ENCODE measurements at regions not wholly inside any gene's neighbourhood (a gene's known extent, or its start where the extent isn't known, plus 50 kb on each side); places are given as distances from the start of the nearest gene placed in this dataset.

DNA sequence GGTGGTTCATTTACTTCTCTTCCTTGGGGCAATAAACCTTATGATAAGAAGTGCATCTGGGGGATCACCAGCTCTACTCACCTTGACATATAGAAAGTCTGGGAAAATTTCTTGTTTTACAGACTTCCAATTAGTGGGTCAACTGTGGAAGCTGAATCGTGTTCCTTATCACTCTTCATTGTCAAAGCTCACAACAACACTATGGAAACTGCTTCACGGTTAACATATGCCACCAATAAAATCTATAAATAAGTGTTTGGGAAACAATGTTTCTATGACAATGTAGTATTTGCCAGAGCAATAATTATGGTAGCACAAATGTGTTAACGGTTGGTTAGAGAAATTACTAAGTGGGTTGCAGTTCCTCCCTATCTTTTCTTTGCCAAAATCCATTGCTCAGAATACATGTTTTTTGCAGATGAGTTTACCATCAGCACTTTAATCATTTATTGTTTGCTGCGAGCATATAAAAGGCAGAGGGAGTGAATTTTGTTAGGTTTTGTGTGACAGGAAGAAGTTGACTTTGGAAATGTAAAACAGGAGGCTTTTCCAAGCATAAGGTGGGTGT, 321.8 kb downstream of the RFC3 start:
- no peak overlapping the region for H3K27ac Mint-ChIP-seq
- no peaks in the 10 kb centered on the region for H3K27me3 Mint-ChIP-seq
- H3K4me1 Mint-ChIP-seq = no peaks in the 10 kb centered on the region
- DNase-seq (no peak), ATAC-seq (no peak)
- H3K9me3 Mint-ChIP-seq = peaks cover 0 to 4% of the 10 kb centered on the region in 2 donors
- H3K4me3 Mint-ChIP-seq = no peak overlapping the region

GRCh38 chr13:34143637-34144036, 325.7 kb downstream of the RFC3 start:
- Mint-ChIP-seq H3K9me3 (peaks cover 0 to 4% of the 10 kb centered on the region in 2 donors), H3K4me3 (no peak overlapping the region), H3K4me1 (no peaks in the 10 kb centered on the region), H3K27me3 (peaks cover 8% of the 10 kb centered on the region), H3K27ac (no peak overlapping the region)
- no peak for DNase-seq
- ATAC-seq = no peak

- Mint-ChIP-seq H3K4me1 (no peaks in the 10 kb centered on the region), H3K9me3 (peaks cover 0 to 4% of the 10 kb centered on the region in 2 donors), H3K4me3 (no peak overlapping the region), H3K27me3 (peaks cover 8% of the 10 kb centered on the region), H3K27ac (no peak overlapping the region)
- DNase-seq (no peak), ATAC-seq (no peak)
Observed at GRCh38 chr13:34144142-34144541, 326.2 kb downstream of the RFC3 start.

GRCh38 chr13:34145061-34145460, 327.1 kb downstream of the RFC3 start:
- no peak overlapping the region for H3K27ac Mint-ChIP-seq
- no peaks in the 10 kb centered on the region for H3K9me3 Mint-ChIP-seq
- H3K4me3 Mint-ChIP-seq = no peak overlapping the region
- ATAC-seq (no peak), DNase-seq (no peak)
- no peaks in the 10 kb centered on the region for H3K4me1 Mint-ChIP-seq
- peaks cover 8% of the 10 kb centered on the region for H3K27me3 Mint-ChIP-seq

- DNase-seq (no peak), ATAC-seq (no peak)
- Mint-ChIP-seq H3K9me3 (peaks cover 0 to 9% of the 10 kb centered on the region in 2 donors), H3K27me3 (peaks cover 17% of the 10 kb centered on the region), H3K27ac (no peak overlapping the region), H3K4me1 (no peaks in the 10 kb centered on the region), H3K4me3 (no peak overlapping the region)
Observed at GRCh38 chr13:34148359-34148758, 330.4 kb downstream of the RFC3 start.

GRCh38 chr13:34151885-34152284, 333.9 kb downstream of the RFC3 start:
- Mint-ChIP-seq H3K9me3 (peaks cover 4 to 9% of the 10 kb centered on the region in 2 donors), H3K27ac (no peak overlapping the region), H3K27me3 (peaks cover 32% of the 10 kb centered on the region), H3K4me1 (peaks cover 8% of the 10 kb centered on the region), H3K4me3 (no peak overlapping the region)
- ATAC-seq (no peak), DNase-seq (no peak)

DNA sequence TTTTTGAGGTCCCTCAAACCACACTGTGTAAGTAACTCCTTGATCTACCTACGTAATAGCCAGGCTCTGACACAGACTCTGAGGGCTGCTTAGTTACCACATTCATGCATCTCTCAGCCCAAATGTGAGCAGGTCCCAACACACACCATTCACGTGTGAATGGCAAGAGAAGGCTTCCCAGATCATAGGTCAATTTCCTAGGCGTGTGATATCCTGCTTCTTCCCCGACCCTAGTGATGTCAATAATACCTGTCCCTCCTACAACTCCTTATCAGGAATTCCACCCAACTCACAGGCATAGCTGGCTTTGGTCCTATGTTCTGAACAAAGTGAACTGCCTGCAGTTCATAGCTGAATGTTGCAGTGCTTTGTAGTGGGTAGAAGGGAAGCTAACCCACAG, 334.5 kb downstream of the RFC3 start:
- Mint-ChIP-seq H3K9me3 (peaks cover 5 to 9% of the 10 kb centered on the region in 2 donors), H3K27ac (no peak overlapping the region), H3K4me1 (peaks cover 13% of the 10 kb centered on the region), H3K27me3 (peaks cover 37% of the 10 kb centered on the region), H3K4me3 (no peak overlapping the region)
- no peak for DNase-seq
- no peak for ATAC-seq

DNA sequence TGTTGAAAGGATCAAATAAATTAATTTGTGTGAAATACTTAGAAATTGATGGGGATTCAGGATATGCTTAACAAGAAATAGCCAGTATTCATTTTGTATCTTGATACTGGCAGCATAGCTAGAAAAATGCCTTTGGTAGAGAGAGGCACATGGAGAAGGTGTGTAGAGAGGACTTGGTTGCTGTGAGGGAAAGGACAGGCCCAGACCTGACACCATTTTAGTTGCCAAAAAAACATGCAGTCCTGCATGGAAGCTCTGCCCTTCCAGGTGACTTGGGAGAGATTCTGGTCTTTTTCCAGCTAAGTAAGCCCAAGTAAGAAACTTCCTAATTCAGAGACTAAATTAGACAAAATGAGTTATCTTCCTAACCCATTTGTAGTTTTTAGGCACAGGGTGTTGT, 335.0 kb downstream of the RFC3 start:
- no peak overlapping the region for H3K27ac Mint-ChIP-seq
- no peak for DNase-seq
- H3K4me3 Mint-ChIP-seq = no peak overlapping the region
- no peak for ATAC-seq
- peaks cover 36% of the 10 kb centered on the region for H3K27me3 Mint-ChIP-seq
- H3K4me1 Mint-ChIP-seq = peaks cover 14% of the 10 kb centered on the region
- H3K9me3 Mint-ChIP-seq = peaks cover 5 to 9% of the 10 kb centered on the region in 2 donors

DNA sequence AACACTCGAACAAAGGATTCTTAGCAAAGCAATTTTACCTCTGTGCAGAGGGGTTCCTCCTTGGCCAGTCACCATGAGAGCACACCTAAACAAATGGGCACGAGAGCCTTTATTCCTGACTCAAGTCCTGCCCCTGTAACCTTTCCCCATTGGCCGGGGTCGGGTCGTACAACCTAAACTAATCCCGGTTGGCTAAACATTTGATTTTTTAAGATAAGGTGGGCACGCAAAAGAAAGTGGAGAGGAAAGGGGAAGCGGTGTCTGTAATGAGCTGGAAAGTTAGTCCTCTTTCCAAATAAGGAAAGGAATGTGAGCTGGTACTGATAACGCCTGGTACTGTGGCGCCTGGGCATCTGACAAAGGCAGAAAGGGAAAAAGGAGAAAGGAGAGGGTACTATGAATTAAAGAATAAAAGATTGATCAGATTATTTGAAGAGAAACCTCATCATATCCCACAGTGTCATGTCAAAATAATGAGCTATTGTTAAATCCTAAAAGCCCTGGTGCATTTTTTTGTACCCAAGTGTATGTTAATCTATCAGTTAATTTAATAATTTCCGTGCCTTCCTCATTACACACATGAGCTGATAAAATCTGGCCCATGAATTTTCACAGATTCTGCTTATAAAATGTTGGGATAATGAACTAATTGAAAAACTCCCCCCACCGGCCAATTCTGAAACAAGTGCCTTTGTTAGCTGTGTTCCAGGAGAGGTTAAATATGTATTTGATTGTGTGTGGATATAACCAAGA, 335.7 kb downstream of the RFC3 start:
- DNase-seq (no peak), ATAC-seq (no peak)
- peaks cover 34% of the 10 kb centered on the region for H3K27me3 Mint-ChIP-seq
- H3K4me3 Mint-ChIP-seq = no peak overlapping the region
- peaks cover 5 to 12% of the 10 kb centered on the region in 2 donors for H3K9me3 Mint-ChIP-seq
- peaks cover 14% of the 10 kb centered on the region for H3K4me1 Mint-ChIP-seq
- H3K27ac Mint-ChIP-seq = no peak overlapping the region

DNA sequence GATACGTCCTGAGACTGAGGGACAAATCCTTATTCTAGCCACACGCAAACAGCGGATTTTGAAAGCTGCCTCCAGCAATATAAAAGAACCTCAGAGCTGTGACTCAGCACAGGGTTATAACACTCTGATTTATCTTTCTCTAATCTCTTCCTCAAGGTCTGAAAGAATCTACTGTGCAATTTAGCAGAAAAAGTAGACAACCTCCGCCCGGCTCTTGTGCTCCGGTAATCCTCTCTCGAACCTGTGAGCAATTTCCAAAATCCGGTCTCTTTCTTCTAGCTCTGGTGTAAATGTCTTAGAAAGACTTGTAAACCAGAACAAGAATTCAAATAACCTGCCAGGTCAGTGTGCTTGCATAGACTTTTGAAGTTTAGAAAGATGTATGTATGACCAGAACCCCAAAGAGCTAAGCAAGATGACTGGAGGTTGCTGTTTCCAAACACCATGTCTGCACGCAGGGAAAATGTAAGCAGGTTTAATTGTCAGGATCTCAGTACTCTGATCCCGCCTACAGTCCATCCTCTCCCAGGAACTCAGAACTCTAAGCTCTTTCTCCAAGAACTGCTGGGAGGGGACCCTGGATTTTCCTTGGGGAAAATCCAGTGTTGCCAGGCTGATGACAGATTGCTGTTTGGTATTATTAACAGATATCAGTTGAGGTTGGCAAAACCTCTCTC, 338.1 kb downstream of the RFC3 start:
- H3K27ac Mint-ChIP-seq = no peak overlapping the region
- H3K4me3 Mint-ChIP-seq = no peak overlapping the region
- peaks cover 14% of the 10 kb centered on the region for H3K4me1 Mint-ChIP-seq
- ATAC-seq (no peak), DNase-seq (no peak)
- H3K9me3 Mint-ChIP-seq = peaks cover 5 to 19% of the 10 kb centered on the region in 2 donors
- H3K27me3 Mint-ChIP-seq = peaks cover 51% of the 10 kb centered on the region

DNA sequence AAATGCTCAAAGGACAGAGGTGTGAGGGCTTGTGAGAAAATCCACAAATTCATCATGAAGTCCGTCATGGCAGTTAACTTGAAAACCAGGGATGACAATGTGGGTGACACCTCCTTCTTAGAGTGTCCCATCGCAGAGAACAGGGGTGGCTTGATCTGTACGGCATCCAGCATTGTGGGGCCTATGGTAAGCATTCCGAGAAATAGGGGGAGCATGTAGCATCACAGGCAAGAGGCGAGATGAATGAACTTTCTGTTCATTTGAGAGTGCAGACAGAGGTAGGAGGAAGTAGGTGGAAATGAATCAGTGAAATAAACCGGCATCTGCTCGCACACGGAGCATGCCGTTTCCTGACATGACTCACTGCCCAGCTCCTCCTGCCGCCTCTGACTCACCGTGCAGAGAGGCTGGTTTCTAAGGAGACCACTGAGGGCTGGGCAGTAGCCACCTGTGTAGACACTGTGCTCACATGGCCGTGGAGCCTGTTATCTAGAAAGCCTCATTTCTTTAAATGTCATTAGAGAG, 339.0 kb downstream of the RFC3 start:
- Mint-ChIP-seq H3K4me1 (peaks cover 14% of the 10 kb centered on the region), H3K4me3 (peak overlapping the region; percentile 6 to 56), H3K27me3 (peaks cover 51% of the 10 kb centered on the region), H3K27ac (peak overlapping the region in 1 of 2 donors; percentile 49), H3K9me3 (peaks cover 5 to 13% of the 10 kb centered on the region in 2 donors)
- DNase-seq (peak; percentile 38 to 64), ATAC-seq (peak; percentile 97)

- peaks cover 5 to 10% of the 10 kb centered on the region in 2 donors for H3K9me3 Mint-ChIP-seq
- no peak overlapping the region for H3K4me3 Mint-ChIP-seq
- H3K27me3 Mint-ChIP-seq = peaks cover 37% of the 10 kb centered on the region
- peaks cover 14% of the 10 kb centered on the region for H3K4me1 Mint-ChIP-seq
- ATAC-seq = no peak
- no peak for DNase-seq
- no peak overlapping the region for H3K27ac Mint-ChIP-seq
Observed at GRCh38 chr13:34159946-34160345, 342.0 kb downstream of the RFC3 start.

DNA sequence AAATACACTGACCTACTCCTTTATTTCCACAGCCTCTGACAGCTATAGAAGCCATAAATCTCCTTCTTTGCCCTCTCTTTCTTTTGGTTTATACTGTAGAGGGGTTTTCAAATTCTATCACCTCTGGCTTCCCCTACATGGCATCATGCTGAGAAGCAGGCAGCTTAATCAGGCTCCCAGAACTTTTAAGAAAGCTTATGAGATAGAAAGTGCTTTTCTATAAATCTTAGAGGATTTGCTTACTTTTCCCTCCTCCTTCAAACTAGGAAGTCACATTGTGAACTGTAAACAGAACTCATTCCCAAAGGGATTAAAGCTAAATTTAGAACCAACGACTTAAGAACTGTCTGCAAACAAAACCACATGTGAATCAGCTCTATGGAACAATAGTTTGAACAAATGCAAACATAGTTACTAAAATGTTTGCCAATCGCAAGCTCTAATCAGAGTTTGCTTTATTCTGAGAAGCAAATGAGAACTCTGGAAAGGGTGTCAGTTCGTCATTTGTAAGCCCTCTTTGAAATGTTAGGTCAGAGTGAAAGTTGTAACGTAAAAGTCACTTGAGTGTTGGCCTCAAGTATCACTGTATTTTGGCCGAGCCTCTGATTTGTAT, 344.1 kb downstream of the RFC3 start:
- DNase-seq = no peak
- no peak for ATAC-seq
- Mint-ChIP-seq H3K4me1 (peaks cover 5% of the 10 kb centered on the region), H3K27me3 (peaks cover 25% of the 10 kb centered on the region), H3K9me3 (peaks cover 0 to 10% of the 10 kb centered on the region in 2 donors), H3K4me3 (no peak overlapping the region), H3K27ac (no peak overlapping the region)

- no peak overlapping the region for H3K4me3 Mint-ChIP-seq
- no peak for DNase-seq
- ATAC-seq = no peak
- no peak overlapping the region for H3K27ac Mint-ChIP-seq
- H3K4me1 Mint-ChIP-seq = peaks cover under 1% of the 10 kb centered on the region
- H3K9me3 Mint-ChIP-seq = peaks cover 0 to 10% of the 10 kb centered on the region in 2 donors
- peaks cover 20% of the 10 kb centered on the region for H3K27me3 Mint-ChIP-seq
Observed at GRCh38 chr13:34162544-34162933, 344.6 kb downstream of the RFC3 start.

DNA sequence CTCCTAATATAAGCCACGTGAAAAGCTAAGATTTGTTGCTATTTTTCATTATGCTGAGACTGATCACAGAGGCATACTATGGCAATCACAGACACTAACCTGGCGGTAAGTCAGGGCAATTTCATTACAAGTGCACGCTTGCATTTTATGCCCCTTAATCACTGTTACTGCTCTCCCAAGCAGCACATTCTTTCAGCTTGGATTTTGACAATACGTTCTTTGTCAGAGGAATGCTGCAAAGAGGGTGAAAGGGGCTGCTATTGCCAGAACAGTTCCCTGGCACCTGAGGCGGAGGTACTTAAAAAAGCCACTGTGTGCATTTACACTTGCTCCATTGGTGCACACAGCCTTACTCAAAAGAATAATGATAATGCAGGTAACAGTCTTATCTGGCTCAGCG, 346.6 kb downstream of the RFC3 start:
- H3K27me3 Mint-ChIP-seq = peaks cover 7% of the 10 kb centered on the region
- no peak overlapping the region for H3K27ac Mint-ChIP-seq
- H3K4me1 Mint-ChIP-seq = no peaks in the 10 kb centered on the region
- DNase-seq (no peak), ATAC-seq (no peak)
- H3K4me3 Mint-ChIP-seq = no peak overlapping the region
- peaks cover 0 to 1% of the 10 kb centered on the region in 2 donors for H3K9me3 Mint-ChIP-seq

Data from stimulated activated naive CD8-positive, alpha-beta T cell treated with anti-CD3 and anti-CD28 coated beads, Interleukin-15, amount 100 ng/mL, for 72 hours (primary cell).